Psoas muscle (tissue), 7 donors: ENCODE measurements at regions not wholly inside any gene's neighbourhood (a gene's known extent, or its start where the extent isn't known, plus 50 kb on each side); places are given as distances from the start of the nearest gene placed in this dataset.

ENCODE experiments used
- ATAC-seq, 4 donors: fragments of 200-7000 bp; cut with Tn5 transposase; one replicate each; pipeline ENCODE4 v1.9.1; 2020; ENCODE audit warnings: moderate library complexity in 3 of 4, mild to moderate bottlenecking in 2 of 4
- DNase-seq, 2 donors: peaks; one replicate each; pipeline ENCODE4 v3.0.0-alpha.2; 2020
- H3K27ac ChIP-seq: fragments of 200-600 bp; one replicate; pipeline ENCODE4 v1.8.0; 2022
- H3K27me3 ChIP-seq, 3 donors: fragments of 200-600 bp in 1 of 3; one replicate each; pipeline versions ENCODE4 v1.6.1 to v1.8.0; 2013 to 2022; ENCODE audit warnings: low read length in 2 of 3, mild to moderate bottlenecking in 2 of 3, moderate library complexity in 1 of 3; ENCODE audit not compliant: insufficient read depth in 3 of 3
- H3K36me3 ChIP-seq, 2 donors: fragments of 200-600 bp in 1 of 2; one replicate each; pipeline versions ENCODE4 v1.6.1 to v1.8.0; 2013 to 2022; ENCODE audit warnings: low read depth in 1 of 2, mild to moderate bottlenecking in 1 of 2, moderate library complexity in 1 of 2; ENCODE audit not compliant: insufficient read depth in 1 of 2
- H3K4me1 ChIP-seq: fragments of 200-600 bp; one replicate; pipeline ENCODE4 v1.8.0; 2022
- H3K4me3 ChIP-seq: fragments of 200-600 bp; one replicate; pipeline ENCODE4 v1.8.0; 2022; ENCODE audit warnings: mild to moderate bottlenecking
- H3K9me3 ChIP-seq: fragments of 200-600 bp; one replicate; pipeline ENCODE4 v1.8.0; 2022
- CTCF ChIP-seq: fragments of 200-600 bp; IDR thresholded peaks from one replicate; pipeline ENCODE4 v1.8.0; 2022; ENCODE audit warnings: antibody characterized with exemption
- WGBS, 3 donors: extraction: QIAGEN DNeasy Blood & Tissue Kit; methylation state at CpG; one replicate each; pipeline versions ENCODE4 v1.1.6 to v1.1.7; 2013; 5-methylcytosine and 5-hydroxymethylcytosine counted together
- intact Hi-C, 2 donors: fragments of 100-400 bp; cut with DNase I; formaldehyde crosslinking; loops; one replicate each; pipeline versions ENCODE4 v1.11.0 to v1.14.2; 2022
- donor health status: healthy with polysubstance abuse.
- donor health status: DM: no; HTN: no; CAD: no; lungs with moderate emphysema.
- donor health status: Bipolar disorder and iron deficiency.
- donor health status: healthy.
- donor health status: DM: yes; HTN: yes; CAD: no.
- donor health status: DM: no; HTN: no; CAD: no.
- donor health status: DM: yes; HTN: yes; CAD: no.

- TF ChIP-seq CTCF = no peak
- Histone ChIP-seq H3K9me3 (peaks cover 1% of the 10 kb centered on the region), H3K4me3 (no peak overlapping the region), H3K36me3 (no peaks in the 10 kb centered on the region), H3K27ac (no peak overlapping the region), H3K27me3 (peaks cover 0 to 1% (median 0%) of the 10 kb centered on the region in 3 donors), H3K4me1 (no peaks in the 10 kb centered on the region)
- 60 to 65% (median 62%) methylated on average over 3 of the region's 3 CpGs for WGBS, 3 donors
- no peak for ATAC-seq
- no peak for DNase-seq
- intact Hi-C loops = no loop called here
Observed at GRCh38 chr18:78046631-78047030, 797.0 kb downstream of the GALR1 start.

- Histone ChIP-seq H3K4me3 (no peak overlapping the region), H3K27ac (no peak overlapping the region), H3K4me1 (no peaks in the 10 kb centered on the region), H3K27me3 (peaks cover 0 to 1% (median 0%) of the 10 kb centered on the region in 3 donors), H3K36me3 (no peaks in the 10 kb centered on the region), H3K9me3 (no peaks in the 10 kb centered on the region)
- TF ChIP-seq CTCF = no peak
- ATAC-seq = no peak
- 90 to 93% (median 90%) methylated on average over 10 of the region's 10 CpGs for WGBS, 3 donors
- intact Hi-C loops = no loop called here
- no peak for DNase-seq
Observed at GRCh38 chr18:78049281-78049680, 799.6 kb downstream of the GALR1 start.

DNA sequence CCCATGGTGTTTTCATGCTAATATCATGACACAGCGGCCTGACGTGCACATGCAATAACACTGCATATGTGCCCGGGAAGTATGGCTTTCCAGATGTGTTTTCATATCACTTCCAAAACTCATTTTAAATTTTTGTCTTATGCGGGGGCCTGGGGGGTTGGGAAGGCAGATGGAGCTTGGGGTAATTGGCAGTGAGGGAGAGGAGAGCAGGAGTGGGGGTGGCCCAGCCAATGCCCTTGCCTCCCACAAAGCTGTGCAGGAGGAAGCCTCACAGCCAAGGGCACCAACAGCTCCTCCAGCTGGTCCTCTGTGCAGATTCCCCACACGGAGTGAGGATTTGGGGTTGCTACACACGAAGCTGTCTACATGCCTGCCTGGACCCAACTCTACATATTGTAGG, 805.2 kb downstream of the GALR1 start:
- DNase-seq (no peak), ATAC-seq (no peak)
- intact Hi-C loops = no loop called here
- H3K9me3 ChIP-seq = no peaks in the 10 kb centered on the region
- no peaks in the 10 kb centered on the region for H3K36me3 ChIP-seq
- 72% methylated on average over 6 of the region's 6 CpGs for WGBS, 3 donors
- no peaks in the 10 kb centered on the region for H3K4me1 ChIP-seq
- H3K27me3 ChIP-seq = no peaks in the 10 kb centered on the region
- H3K27ac ChIP-seq = no peak overlapping the region
- no peak for TF ChIP-seq CTCF
- H3K4me3 ChIP-seq = no peak overlapping the region

- Histone ChIP-seq H3K9me3 (no peaks in the 10 kb centered on the region), H3K4me1 (no peaks in the 10 kb centered on the region), H3K27ac (no peak overlapping the region), H3K36me3 (no peaks in the 10 kb centered on the region), H3K4me3 (no peak overlapping the region), H3K27me3 (no peaks in the 10 kb centered on the region)
- no peak for TF ChIP-seq CTCF
- intact Hi-C loops = no loop called here
- ATAC-seq = no peak
- 74 to 79% (median 76%) methylated on average over 2 of the region's 2 CpGs for WGBS, 3 donors
- DNase-seq = no peak
Observed at GRCh38 chr18:78056011-78056410, 806.4 kb downstream of the GALR1 start.
